ENCODE measurements at regions not wholly inside any gene's neighbourhood (a gene's known extent, or its start where the extent isn't known, plus 50 kb on each side); places are given as distances from the start of the nearest gene placed in this dataset.

DNA sequence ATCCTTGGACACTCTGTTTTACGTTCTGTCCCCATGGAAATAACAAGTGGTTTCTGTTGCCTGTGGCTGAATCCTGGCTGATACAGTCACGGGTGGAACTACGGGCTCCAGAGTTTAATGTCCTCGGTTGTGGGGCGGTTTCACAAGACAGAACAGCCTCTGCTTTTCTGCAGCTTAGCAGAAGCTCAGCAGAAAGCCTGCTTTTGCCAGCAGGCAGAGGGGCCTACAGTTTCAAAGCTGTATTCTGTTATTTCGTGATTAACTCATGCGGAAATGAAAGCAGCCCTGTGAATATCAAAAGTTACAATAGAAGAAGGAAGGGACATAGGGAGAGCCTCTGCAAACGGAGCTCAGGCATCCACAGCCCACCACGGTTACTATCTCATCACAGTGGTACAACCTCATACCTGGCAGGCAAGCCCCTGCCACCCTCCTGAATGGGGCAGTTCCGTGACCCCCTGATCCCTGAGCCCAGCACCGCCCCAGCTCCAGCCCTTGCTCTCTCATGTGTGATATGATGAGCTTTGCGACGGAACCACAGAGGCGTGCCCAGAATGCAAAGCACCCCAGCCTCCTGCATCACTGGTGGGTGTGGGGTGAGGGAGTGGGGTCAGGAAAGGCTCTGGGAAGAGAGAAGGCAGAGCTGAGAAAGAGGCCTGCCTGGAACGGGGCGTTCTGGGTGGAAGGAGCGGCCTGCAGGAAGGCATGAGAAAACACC lies 360.6 kb downstream of the BRD1 start:
- TF ChIP-seq, protein P1, sequence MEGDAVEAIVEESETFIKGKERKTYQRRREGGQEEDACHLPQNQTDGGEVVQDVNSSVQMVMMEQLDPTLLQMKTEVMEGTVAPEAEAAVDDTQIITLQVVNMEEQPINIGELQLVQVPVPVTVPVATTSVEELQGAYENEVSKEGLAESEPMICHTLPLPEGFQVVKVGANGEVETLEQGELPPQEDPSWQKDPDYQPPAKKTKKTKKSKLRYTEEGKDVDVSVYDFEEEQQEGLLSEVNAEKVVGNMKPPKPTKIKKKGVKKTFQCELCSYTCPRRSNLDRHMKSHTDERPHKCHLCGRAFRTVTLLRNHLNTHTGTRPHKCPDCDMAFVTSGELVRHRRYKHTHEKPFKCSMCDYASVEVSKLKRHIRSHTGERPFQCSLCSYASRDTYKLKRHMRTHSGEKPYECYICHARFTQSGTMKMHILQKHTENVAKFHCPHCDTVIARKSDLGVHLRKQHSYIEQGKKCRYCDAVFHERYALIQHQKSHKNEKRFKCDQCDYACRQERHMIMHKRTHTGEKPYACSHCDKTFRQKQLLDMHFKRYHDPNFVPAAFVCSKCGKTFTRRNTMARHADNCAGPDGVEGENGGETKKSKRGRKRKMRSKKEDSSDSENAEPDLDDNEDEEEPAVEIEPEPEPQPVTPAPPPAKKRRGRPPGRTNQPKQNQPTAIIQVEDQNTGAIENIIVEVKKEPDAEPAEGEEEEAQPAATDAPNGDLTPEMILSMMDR (IDR thresholded peaks at IDR 0.05) = no peak
- no peak for TF ChIP-seq POLR2A (IDR thresholded peaks at IDR 0.05)

Measured in heart left ventricle (tissue), 13 donors.